Endothelial cell of umbilical vein (primary cell): ENCODE measurements at regions not wholly inside any gene's neighbourhood (a gene's known extent, or its start where the extent isn't known, plus 50 kb on each side); places are given as distances from the start of the nearest gene placed in this dataset.

Experiments
- BruUV-seq: library from RNA; stranded (reverse); fragments of 400-500 nt; replicated peaks from 2 replicates; lab custom pipeline; 2021; lab: Mats Ljungman, UMichigan
- CTCF ChIA-PET: fragments of 300-600, 350-600 bp; sonication (Branson Sonifier 250); formaldehyde crosslinking; loops from one replicate; lab custom pipeline; 2021; ENCODE audit warnings: antibody characterized with exemption, inconsistent platforms; lab: Charles Lee
- POLR2A ChIA-PET: fragments of 300-600, 350-600 bp; sonication (Branson Sonifier 250); formaldehyde crosslinking; loops from one replicate; lab custom pipeline; 2021; ENCODE audit warnings: antibody characterized with exemption, inconsistent platforms; lab: Charles Lee
- DNase-seq: peaks from one replicate; pipeline ENCODE4 v3.0.0-alpha.2; 2011; ENCODE audit warnings: low read depth, low spot score
- FAIRE-seq: peaks from 2 replicates; lab custom pipeline; 2011; peaks lifted over from hg19 to GRCh38; lab: Jason Lieb, UNC
- H2AFZ ChIP-seq: 2 replicates; pipeline ENCODE4 v1.6.0; 2012; ENCODE audit warnings: low read depth, low read length, control low read depth, inconsistent platforms
- H3K27ac ChIP-seq: 2 replicates; pipeline ENCODE4 v1.5.1; 2011; ENCODE audit warnings: low read depth, mild to moderate bottlenecking, control low read depth, low read length, moderate library complexity; ENCODE audit not compliant: insufficient read depth
- H3K27me3 ChIP-seq, 2 experiments: 2 replicates each; pipeline versions ENCODE4 v1.6.0 to v1.6.1; 2011; ENCODE audit warnings: low read length in 2 of 2, mixed read lengths in 1 of 2; ENCODE audit not compliant: control insufficient read depth in 2 of 2, insufficient read depth in 2 of 2
- H3K36me3 ChIP-seq, 2 experiments: 2 replicates in 1 of 2; 3 replicates in 1 of 2; pipeline ENCODE4 v1.5.1; 2011; ENCODE audit warnings: low read length in 2 of 2, mild to moderate bottlenecking in 1 of 2, moderate library complexity in 1 of 2; ENCODE audit not compliant: control insufficient read depth in 2 of 2, insufficient read depth in 2 of 2; ENCODE audit errors: extremely low read depth in 1 of 2
- H3K4me1 ChIP-seq: 3 replicates; pipeline ENCODE4 v1.5.1; 2011; ENCODE audit warnings: mild to moderate bottlenecking, low read length; ENCODE audit not compliant: control insufficient read depth, insufficient read depth; ENCODE audit errors: extremely low read depth
- H3K4me2 ChIP-seq: 2 replicates; pipeline ENCODE4 v1.6.1; 2011; ENCODE audit warnings: low read length, control low read depth, mixed read lengths; ENCODE audit not compliant: insufficient read depth
- H3K4me3 ChIP-seq, 3 experiments: fragments of 200-600 bp in 1 of 3; sonication (generic), shearing (Covaris generic) in 1 of 3; replicated peaks in 1 of 3; 2 replicates each; pipeline ENCODE4 v1.5.1; 2011 to 2016; ENCODE audit warnings: control low read depth in 3 of 3, low read length in 3 of 3, mild to moderate bottlenecking in 2 of 3, inconsistent platforms in 1 of 3, low read depth in 1 of 3, moderate library complexity in 1 of 3; ENCODE audit not compliant: insufficient read depth in 1 of 3
- H3K79me2 ChIP-seq: 2 replicates; pipeline ENCODE4 v1.6.0; 2012; ENCODE audit warnings: low read length, inconsistent platforms; ENCODE audit not compliant: control insufficient read depth, insufficient read depth
- H3K9ac ChIP-seq: replicated peaks from 2 replicates; pipeline ENCODE3; 2011; ENCODE audit warnings: low read length, control low read depth; ENCODE audit not compliant: insufficient read depth; ENCODE audit errors: extremely low read depth
- H3K9me1 ChIP-seq: replicated peaks from 3 replicates; pipeline ENCODE4 v1.6.0; 2011; ENCODE audit warnings: mild to moderate bottlenecking, low read length; ENCODE audit not compliant: control insufficient read depth, insufficient read depth; ENCODE audit errors: extremely low read depth
- H3K9me3 ChIP-seq: replicated peaks from 2 replicates; pipeline ENCODE4 v1.5.1; 2012; ENCODE audit warnings: low read length, inconsistent platforms; ENCODE audit not compliant: control insufficient read depth, insufficient read depth
- H4K20me1 ChIP-seq: replicated peaks from 2 replicates; pipeline ENCODE3; 2011; ENCODE audit warnings: mild to moderate bottlenecking, low read length; ENCODE audit not compliant: control insufficient read depth, insufficient read depth; ENCODE audit errors: extremely low read depth
- EZH2 ChIP-seq: IDR thresholded peaks from 2 replicates; pipeline ENCODE4 v1.6.1; 2012; ENCODE audit warnings: borderline replicate concordance, low read depth, mild to moderate bottlenecking, moderate library complexity, low read length, inconsistent platforms; ENCODE audit not compliant: severe bottlenecking
- FOS ChIP-seq: IDR thresholded peaks from 2 replicates; pipeline ENCODE4 v1.6.1; 2011; ENCODE audit warnings: mild to moderate bottlenecking, low read length, moderate library complexity, borderline replicate concordance; ENCODE audit not compliant: insufficient read depth
- GATA2 ChIP-seq: IDR thresholded peaks from 2 replicates; pipeline ENCODE4 v1.7.0; 2011; ENCODE audit warnings: low read depth, mild to moderate bottlenecking, moderate library complexity, mixed read lengths, low read length; ENCODE audit not compliant: insufficient read length, insufficient read depth
- JUN ChIP-seq: IDR thresholded peaks from 2 replicates; pipeline ENCODE4 v1.6.1; 2011; ENCODE audit warnings: borderline replicate concordance, low read depth; ENCODE audit not compliant: insufficient read length, insufficient read depth
- MYC ChIP-seq: IDR thresholded peaks from one replicate; pipeline ENCODE4 v1.6.1; 2011; ENCODE audit warnings: mild to moderate bottlenecking, low read depth, low read length
- POLR2A ChIP-seq: IDR thresholded peaks from 2 replicates; pipeline ENCODE4 v1.6.1; 2012; ENCODE audit warnings: low read depth, mild to moderate bottlenecking, control low read depth, low read length
- POLR2AphosphoS5 ChIP-seq: IDR thresholded peaks from 2 replicates; pipeline ENCODE4 v1.6.1; 2012; ENCODE audit warnings: low read depth, mild to moderate bottlenecking, control low read depth, low read length, moderate library complexity; ENCODE audit not compliant: insufficient read depth
- dilution Hi-C: fragments of 300-500 bp; cut with MboI; formaldehyde crosslinking; loops from one replicate; pipeline ENCODE4 v1.15.0; 2019; ENCODE audit warnings: low sequenced_read_pairs; ENCODE audit not compliant: extremely low pct_ligation_motif_present
- intact Hi-C: fragments of 100-400 bp; cut with micrococcal nuclease; formaldehyde crosslinking; loops from one replicate; pipeline ENCODE4 v1.10.0; 2022
- TF ChIP-seq, protein P1 (sequence below), 2 donors: IDR thresholded peaks; 1 replicate in 1 of 2; 2 replicates in 1 of 2; pipeline ENCODE4 v1.5.1; 2011; ENCODE audit warnings: low read length in 2 of 2, mild to moderate bottlenecking in 2 of 2, moderate library complexity in 2 of 2, control low read depth in 1 of 2, inconsistent platforms in 1 of 2, low read depth in 1 of 2; ENCODE audit not compliant: insufficient read depth in 1 of 2; ENCODE audit errors: extremely low read depth in 1 of 2
- TF ChIP-seq, protein P2 (sequence below): IDR thresholded peaks from 2 replicates; pipeline ENCODE4 v1.6.1; 2011; ENCODE audit not compliant: insufficient read depth, insufficient read length

DNA sequence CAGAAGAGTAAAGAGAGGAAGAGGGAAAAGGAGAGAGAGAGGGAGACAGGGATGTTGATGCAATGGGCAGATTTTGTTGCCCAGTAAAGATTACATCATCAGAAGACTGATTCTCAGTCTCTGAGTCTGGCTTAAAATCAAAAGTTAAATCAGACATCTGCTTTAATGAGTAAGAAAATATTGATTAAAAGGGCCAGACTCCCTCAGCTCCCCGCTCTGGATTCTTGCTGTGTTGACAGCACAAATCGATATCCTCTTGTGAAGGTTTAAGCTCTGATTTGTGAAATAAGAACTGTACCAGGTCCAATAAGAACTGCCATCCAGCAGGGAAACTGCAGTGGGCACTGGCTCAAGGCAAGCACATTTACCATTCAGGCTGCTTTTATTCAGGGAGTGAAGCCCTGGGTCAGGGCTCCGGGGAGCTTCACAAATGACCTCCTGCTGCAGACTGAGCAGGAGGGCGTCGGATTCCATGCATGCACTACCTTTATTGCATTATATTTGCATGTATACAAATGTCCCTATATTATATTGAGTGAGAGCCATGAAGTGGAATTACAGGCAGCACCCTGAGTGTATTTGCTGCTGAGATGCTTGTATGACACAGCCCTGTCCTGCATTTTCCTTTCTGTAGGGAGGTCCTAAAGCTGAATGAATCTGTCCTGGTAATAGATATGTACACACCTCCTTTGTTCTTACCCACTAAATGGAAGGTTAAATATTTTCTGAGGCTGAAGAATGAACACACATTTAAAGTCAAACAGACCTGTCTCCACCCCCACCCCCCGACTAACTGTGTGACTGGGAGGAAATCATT, 401.5 kb downstream of the REEP3 start:
- no peaks in the 10 kb centered on the region for H3K79me2 ChIP-seq
- CTCF ChIA-PET, result interaction anchor here (0.8 to 1.0 kb wide), 2 partner anchors 10 to 56 kb away, joined by 3 to 4 read pairs; no protein-coding TSS in a partner anchor
- H3K9me1 ChIP-seq, result no peaks in the 10 kb centered on the region
- H3K9me3 ChIP-seq, result no peaks in the 10 kb centered on the region
- H3K9ac ChIP-seq, result no peak overlapping the region
- peaks cover 0 to 1% of the 10 kb centered on the region in 2 experiments for H3K27me3 ChIP-seq
- no peak for FAIRE-seq
- H2AFZ ChIP-seq, result no peak overlapping the region
- no TSS peak for BruUV-seq
- POLR2A ChIA-PET, result no interaction called here
- H3K4me2 ChIP-seq, result no peak overlapping the region
- intact Hi-C loops (no loop called here), dilution Hi-C loops (no loop called here)
- H3K4me3 ChIP-seq, result no peak overlapping the region
- no peak for DNase-seq
- TF ChIP-seq FOS (no peak), GATA2 (no peak), POLR2AphosphoS5 (no peak), POLR2A (no peak), EZH2 (no peak), JUN (no peak), MYC (no peak)
- TF ChIP-seq, protein P1, sequence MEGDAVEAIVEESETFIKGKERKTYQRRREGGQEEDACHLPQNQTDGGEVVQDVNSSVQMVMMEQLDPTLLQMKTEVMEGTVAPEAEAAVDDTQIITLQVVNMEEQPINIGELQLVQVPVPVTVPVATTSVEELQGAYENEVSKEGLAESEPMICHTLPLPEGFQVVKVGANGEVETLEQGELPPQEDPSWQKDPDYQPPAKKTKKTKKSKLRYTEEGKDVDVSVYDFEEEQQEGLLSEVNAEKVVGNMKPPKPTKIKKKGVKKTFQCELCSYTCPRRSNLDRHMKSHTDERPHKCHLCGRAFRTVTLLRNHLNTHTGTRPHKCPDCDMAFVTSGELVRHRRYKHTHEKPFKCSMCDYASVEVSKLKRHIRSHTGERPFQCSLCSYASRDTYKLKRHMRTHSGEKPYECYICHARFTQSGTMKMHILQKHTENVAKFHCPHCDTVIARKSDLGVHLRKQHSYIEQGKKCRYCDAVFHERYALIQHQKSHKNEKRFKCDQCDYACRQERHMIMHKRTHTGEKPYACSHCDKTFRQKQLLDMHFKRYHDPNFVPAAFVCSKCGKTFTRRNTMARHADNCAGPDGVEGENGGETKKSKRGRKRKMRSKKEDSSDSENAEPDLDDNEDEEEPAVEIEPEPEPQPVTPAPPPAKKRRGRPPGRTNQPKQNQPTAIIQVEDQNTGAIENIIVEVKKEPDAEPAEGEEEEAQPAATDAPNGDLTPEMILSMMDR (IDR thresholded peaks at IDR 0.05; ENCODE audit: extremely low read depth in 1 of 2, insufficient read depth in 1 of 2, low read depth in 1 of 2, low read length in 2 of 2), result no peak
- TF ChIP-seq, protein P2, sequence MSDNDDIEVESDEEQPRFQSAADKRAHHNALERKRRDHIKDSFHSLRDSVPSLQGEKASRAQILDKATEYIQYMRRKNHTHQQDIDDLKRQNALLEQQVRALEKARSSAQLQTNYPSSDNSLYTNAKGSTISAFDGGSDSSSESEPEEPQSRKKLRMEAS, result no peak
- H3K36me3 ChIP-seq, result no peaks in the 10 kb centered on the region
- H3K27ac ChIP-seq, result no peak overlapping the region
- no peaks in the 10 kb centered on the region for H4K20me1 ChIP-seq
- H3K4me1 ChIP-seq, result no peaks in the 10 kb centered on the region
